ENCODE measurements at regions not wholly inside any gene's neighbourhood (a gene's known extent, or its start where the extent isn't known, plus 50 kb on each side); places are given as distances from the start of the nearest gene placed in this dataset.

- H3K27ac ChIP-seq (ENCODE audit: control insufficient read depth, insufficient read depth): no peak overlapping the region
- peak; percentile 58 for ATAC-seq
- 3% methylated on average over 2 of the region's 2 CpGs for WGBS (ENCODE audit: insufficient coverage, insufficient replicate concordance, low lambda C conversion rate, missing lambda C conversion rate)
- intact Hi-C loops (cut with micrococcal nuclease; ENCODE audit: unreplicated experiment) (no loop called here), in situ Hi-C loops (cut with MboI) (no loop called here)
- H3K36me3 ChIP-seq (ENCODE audit: control insufficient read depth in 2 of 2, insufficient read depth in 2 of 2, low read length in 1 of 2): no peaks in the 10 kb centered on the region
- ChIA-PET RAD21 (ENCODE audit: unreplicated experiment) (no interaction called here), SMC1A (ENCODE audit: uncharacterized antibody, unreplicated experiment) (interaction anchor here (1.0 kb wide), 1 partner anchor 386 kb away, joined by 3 read pairs; no protein-coding TSS in a partner anchor), CTCF (no interaction called here), POLR2A (no interaction called here)
- no peak for FAIRE-seq
- no peaks in the 10 kb centered on the region for H3K79me2 ChIP-seq (ENCODE audit: control insufficient read depth, insufficient read depth, low read length)
- H2AFZ ChIP-seq (ENCODE audit: control insufficient read depth, low read depth, low read length): no peak overlapping the region
- H4K20me1 ChIP-seq (ENCODE audit: control insufficient read depth, insufficient read depth): no peaks in the 10 kb centered on the region
- H3K4me1 ChIP-seq (ENCODE audit: control insufficient read depth, insufficient read depth, low read length): no peaks in the 10 kb centered on the region
- TF ChIP-seq CREM (IDR thresholded peaks at IDR 0.05; ENCODE audit: low read depth) (peak; percentile 17; the same call in 1 of the 2 replicates), RUNX3 (IDR thresholded peaks at IDR 0.05; ENCODE audit: low read length) (peak; percentile 22; the same call in 1 of the 2 replicates), ZBED1 (IDR thresholded peaks at IDR 0.05; ENCODE audit: borderline replicate concordance) (0 out of 2 replicates have a peak, but pooled peaks have one; percentile 45), JUNB (IDR thresholded peaks at IDR 0.05) (peak; percentile 46; the same call in 1 of the 2 replicates), NFIC (IDR thresholded peaks at IDR 0.05; ENCODE audit: low read depth, low read length) (peak; percentile 61; the same call in 1 of the 2 replicates), TCF3 (IDR thresholded peaks at IDR 0.05; ENCODE audit: borderline replicate concordance, insufficient read depth, low read depth, low read length) (no peak)
- H3K4me3 ChIP-seq: no peak overlapping the region
- no peak overlapping the region for H3K9ac ChIP-seq (ENCODE audit: control insufficient read depth, insufficient read depth, low read length)
- no peaks in the 10 kb centered on the region for H3K9me3 ChIP-seq (replicated peaks; ENCODE audit: control insufficient read depth, insufficient read depth, low read length)
- BruUV-seq (replicated peaks): no TSS peak
- no peaks in the 10 kb centered on the region for H3K27me3 ChIP-seq (replicated peaks in 1 of 2; ENCODE audit: control insufficient read depth in 2 of 2, insufficient read depth in 2 of 2, low read length in 1 of 2)
- DNase-seq (ENCODE audit: low read depth, low spot score): no peak
- H3K4me2 ChIP-seq (ENCODE audit: control insufficient read depth, insufficient read depth): no peak overlapping the region
These were observed 355.8 kb downstream of the GPATCH2 start for GRCh38 chr1:217274927-217275654.

GRCh38 chr1:217274416-217274815 is 356.5 kb downstream of the GPATCH2 start:
- Histone ChIP-seq H3K27ac (ENCODE audit: control insufficient read depth, insufficient read depth) (no peak overlapping the region), H3K27me3 (replicated peaks in 1 of 2; ENCODE audit: control insufficient read depth in 2 of 2, insufficient read depth in 2 of 2, low read length in 1 of 2) (no peaks in the 10 kb centered on the region), H3K79me2 (ENCODE audit: control insufficient read depth, insufficient read depth, low read length) (no peaks in the 10 kb centered on the region), H3K4me3 (no peak overlapping the region), H3K9ac (ENCODE audit: control insufficient read depth, insufficient read depth, low read length) (no peak overlapping the region), H2AFZ (ENCODE audit: control insufficient read depth, low read depth, low read length) (no peak overlapping the region), H3K4me1 (ENCODE audit: control insufficient read depth, insufficient read depth, low read length) (no peaks in the 10 kb centered on the region), H3K36me3 (ENCODE audit: control insufficient read depth in 2 of 2, insufficient read depth in 2 of 2, low read length in 1 of 2) (no peaks in the 10 kb centered on the region), H4K20me1 (ENCODE audit: control insufficient read depth, insufficient read depth) (no peaks in the 10 kb centered on the region), H3K4me2 (ENCODE audit: control insufficient read depth, insufficient read depth) (no peak overlapping the region), H3K9me3 (replicated peaks; ENCODE audit: control insufficient read depth, insufficient read depth, low read length) (no peaks in the 10 kb centered on the region)
- ATAC-seq (no peak), DNase-seq (ENCODE audit: low read depth, low spot score) (no peak), FAIRE-seq (no peak)
- ChIA-PET RAD21 (ENCODE audit: unreplicated experiment) (no interaction called here), POLR2A (no interaction called here), SMC1A (ENCODE audit: uncharacterized antibody, unreplicated experiment) (no interaction called here), CTCF (no interaction called here)
- TF ChIP-seq CEBPZ (IDR thresholded peaks at IDR 0.05; ENCODE audit: low read depth, low read length): no peak
- no peak for TF ChIP-seq POLR2A (IDR thresholded peaks at IDR 0.05; ENCODE audit: low read depth, low read length)
- TF ChIP-seq ZNF24 (IDR thresholded peaks at IDR 0.05): no peak
- no peak for TF ChIP-seq ZBTB40 (IDR thresholded peaks at IDR 0.05; ENCODE audit: borderline replicate concordance)
- intact Hi-C loops (cut with micrococcal nuclease; ENCODE audit: unreplicated experiment) (no loop called here), in situ Hi-C loops (cut with MboI) (no loop called here)
- no TSS peak for BruUV-seq (replicated peaks)

Data from GM12878 (cell line).